ENCODE measurements at regions not wholly inside any gene's neighbourhood (a gene's known extent, or its start where the extent isn't known, plus 50 kb on each side); places are given as distances from the start of the nearest gene placed in this dataset.
A peak's percentile ranks its signal among the peaks of the same experiment; 100 is the strongest.

- no peak for DNase-seq (ENCODE audit: low read depth in 2 of 2)
Measured at GRCh38 chr2:171225302-171225980, 64.7 kb upstream of the TLK1 start.

GRCh38 chr2:171217330-171217729, 56.6 kb upstream of the TLK1 start:
- DNase-seq (ENCODE audit: low read depth in 2 of 2), result no peak

GRCh38 chr2:171216631-171217030, 55.9 kb upstream of the TLK1 start:
- no peak for DNase-seq (ENCODE audit: low read depth in 2 of 2)

- no peak for DNase-seq (ENCODE audit: low read depth in 2 of 2)
Measured at GRCh38 chr2:171214093-171214492, 53.4 kb upstream of the TLK1 start.

- DNase-seq (ENCODE audit: low read depth in 2 of 2), result peak in 1 of 2 donors; percentile 3
Measured at GRCh38 chr2:171210864-171211431, 50.3 kb upstream of the TLK1 start.
